ENCODE measurements at regions not wholly inside any gene's neighbourhood (a gene's known extent, or its start where the extent isn't known, plus 50 kb on each side); places are given as distances from the start of the nearest gene placed in this dataset.

GRCh38 chr1:214214851-214215250, 66.1 kb upstream of the SMYD2 start:
- DNase-seq, result no peak
- no peak overlapping the region for H2AFZ ChIP-seq (ENCODE audit: low read length)
- TF ChIP-seq CTCF (conservative IDR thresholded peaks at IDR 0.05), result no peak
- H3K4me2 ChIP-seq (ENCODE audit: insufficient read depth, insufficient read length, low read length), result no peak overlapping the region
- Mint-ChIP-seq H3K36me3 (ENCODE audit: insufficient read depth in 1 of 3, low read depth in 3 of 3) (no peaks in the 10 kb centered on the region), H3K4me1 (peaks cover 18 to 20% of the 10 kb centered on the region in 2 experiments), H3K27ac (no peak overlapping the region), H3K9me3 (no peaks in the 10 kb centered on the region), H3K4me3 (no peak overlapping the region), H3K27me3 (ENCODE audit: low read depth) (peaks cover 2% of the 10 kb centered on the region; the same call in 1 of the 2 replicates)
- no peak overlapping the region for H2BK12ac ChIP-seq (ENCODE audit: insufficient read length, low read depth, low read length)
- H3K27me3 ChIP-seq (ENCODE audit: insufficient read depth, low read length), result no peaks in the 10 kb centered on the region
- no peak overlapping the region for H3K18ac ChIP-seq (ENCODE audit: insufficient read length, low read depth, low read length)
- H4K8ac ChIP-seq (replicated peaks; ENCODE audit: insufficient read length, low read depth, low read length), result no peak overlapping the region
- H4K20me1 ChIP-seq (ENCODE audit: control insufficient read depth, insufficient read depth, insufficient read length), result no peaks in the 10 kb centered on the region
- no peak overlapping the region for H2BK120ac ChIP-seq (ENCODE audit: low read depth, low read length, poor library complexity, severe bottlenecking)
- no peak overlapping the region for H3T11ph ChIP-seq (ENCODE audit: low read length)
- H3K14ac ChIP-seq (ENCODE audit: insufficient read depth, low read length), result no peak overlapping the region
- H2AK5ac ChIP-seq (ENCODE audit: insufficient read length, low read length), result no peak overlapping the region
- H3K9ac ChIP-seq (ENCODE audit: extremely low read depth, insufficient read length, low read length), result no peak overlapping the region
- H3K4me1 ChIP-seq (ENCODE audit: insufficient read depth, low read length), result no peaks in the 10 kb centered on the region
- no peak overlapping the region for H4K5ac ChIP-seq (ENCODE audit: insufficient read length, low read depth, low read length)
- H2BK20ac ChIP-seq (ENCODE audit: low read depth, low read length, poor library complexity, severe bottlenecking), result no peak overlapping the region
- H3K79me2 ChIP-seq (ENCODE audit: insufficient read depth, low read length), result no peaks in the 10 kb centered on the region
- H3K23me2 ChIP-seq (ENCODE audit: insufficient read length, low read depth, low read length, poor library complexity, severe bottlenecking), result no peaks in the 10 kb centered on the region
- H2BK15ac ChIP-seq (ENCODE audit: low read depth, low read length), result no peak overlapping the region
- no peaks in the 10 kb centered on the region for H3K79me1 ChIP-seq (ENCODE audit: insufficient read depth, low read depth, low read length, poor library complexity, severe bottlenecking)
- H4K91ac ChIP-seq (ENCODE audit: insufficient read length, low read depth, low read length), result no peak overlapping the region
- WGBS (ENCODE audit: extremely low coverage, insufficient read length, low lambda C conversion rate), result no CpG with 5 or more reads among the region's 1 CpG
- H3K56ac ChIP-seq (ENCODE audit: insufficient read length, low read depth, low read length), result no peak overlapping the region
- no peaks in the 10 kb centered on the region for H3K9me3 ChIP-seq (ENCODE audit: control insufficient read depth, low read depth, low read length)
- no peak overlapping the region for H3K23ac ChIP-seq (ENCODE audit: insufficient read length, low read depth, low read length)
- H3K4ac ChIP-seq (ENCODE audit: low read depth, low read length), result no peak overlapping the region
- H3K27ac ChIP-seq (ENCODE audit: insufficient read length, low read depth, low read length), result no peak overlapping the region
- no peak overlapping the region for H2BK5ac ChIP-seq (ENCODE audit: insufficient read length, low read length)

All from H9 (cell line).